GM18508 (cell line): ENCODE measurements at regions not wholly inside any gene's neighbourhood (a gene's known extent, or its start where the extent isn't known, plus 50 kb on each side); places are given as distances from the start of the nearest gene placed in this dataset.

Experiments
- ATAC-seq: cut with Tn5 transposase; IDR thresholded peaks from one replicate; pipeline ENCODE4 v1.9.1; 2021; ENCODE audit warnings: moderate number of reproducible peaks; ENCODE audit not compliant: insufficient read depth, unreplicated experiment

DNA sequence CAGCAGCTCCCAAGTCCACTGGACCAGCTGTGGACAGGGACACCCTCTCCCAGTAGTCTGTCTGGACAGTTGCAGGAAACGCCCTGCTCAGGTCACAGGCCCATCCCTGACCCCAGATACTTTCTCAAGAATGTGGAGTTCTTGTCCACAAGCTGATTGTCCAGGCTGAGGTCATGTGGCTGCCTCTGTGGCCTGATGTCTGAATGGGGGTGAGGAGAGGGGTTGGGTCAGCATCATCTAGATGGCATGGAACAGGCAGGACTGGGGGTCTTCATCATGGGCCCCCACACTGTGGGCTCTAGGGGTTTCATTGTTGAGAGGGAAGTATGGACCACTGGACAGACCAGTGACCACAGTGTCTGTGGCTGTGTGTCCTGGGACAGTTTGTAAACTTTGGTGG, 1015.0 kb downstream of the TBC1D22A start:
- no peak for ATAC-seq

DNA sequence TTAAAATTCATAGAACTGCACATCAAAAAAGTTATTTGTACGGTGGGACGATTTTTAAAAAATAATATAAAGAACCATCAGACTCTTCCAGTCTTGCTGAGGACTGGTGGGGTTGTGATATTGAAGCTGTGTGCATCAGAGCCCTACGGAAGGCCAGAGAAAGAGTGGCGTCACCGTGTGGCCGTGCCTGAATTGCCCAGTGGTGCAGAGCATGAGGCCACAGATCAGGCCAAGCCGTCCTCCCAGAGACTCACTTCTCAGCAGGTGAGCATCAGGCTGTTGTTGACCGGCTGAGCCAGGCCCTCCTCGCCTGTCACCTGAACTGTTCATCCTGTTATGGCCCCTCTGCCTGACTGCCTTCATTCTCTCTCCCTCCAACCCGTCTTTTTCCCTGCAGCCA, 1013.9 kb downstream of the TBC1D22A start:
- no peak for ATAC-seq

DNA sequence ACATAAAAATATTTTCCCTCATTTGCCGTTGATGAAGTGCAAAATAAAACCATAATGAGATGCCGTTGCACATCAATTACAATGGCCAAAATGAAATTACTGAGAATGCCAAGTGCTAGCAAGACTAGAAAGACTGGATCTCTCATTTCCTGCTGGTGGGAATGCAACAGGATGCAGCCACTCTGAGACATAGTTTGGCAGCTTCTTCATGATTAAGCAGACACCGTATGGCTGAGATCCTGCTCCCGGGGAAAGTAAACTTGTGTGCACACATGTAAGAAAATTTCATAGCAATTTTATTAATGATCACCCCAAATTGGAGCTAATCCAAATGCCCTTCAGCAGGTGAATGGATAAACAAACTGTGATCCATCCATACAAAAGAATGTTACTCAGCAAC, 1013.2 kb downstream of the TBC1D22A start:
- ATAC-seq: no peak

DNA sequence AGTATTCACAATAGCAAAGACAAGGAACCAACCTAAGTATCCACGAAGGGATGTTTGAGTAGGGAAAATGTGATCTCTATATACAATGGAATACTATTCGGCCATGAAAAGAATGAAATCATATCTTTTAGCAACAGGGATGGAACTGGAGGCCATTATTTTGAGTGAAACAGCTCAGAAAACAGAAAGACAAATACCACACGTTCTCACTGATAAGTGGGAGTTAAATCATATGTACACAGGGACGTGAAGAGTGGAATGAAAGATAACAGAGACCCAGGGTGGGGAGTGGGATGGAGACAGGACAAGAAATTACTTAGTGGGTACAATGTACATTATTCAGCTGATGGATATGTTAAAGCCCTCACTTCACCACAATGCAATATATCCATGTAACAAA, 1012.7 kb downstream of the TBC1D22A start:
- no peak for ATAC-seq

DNA sequence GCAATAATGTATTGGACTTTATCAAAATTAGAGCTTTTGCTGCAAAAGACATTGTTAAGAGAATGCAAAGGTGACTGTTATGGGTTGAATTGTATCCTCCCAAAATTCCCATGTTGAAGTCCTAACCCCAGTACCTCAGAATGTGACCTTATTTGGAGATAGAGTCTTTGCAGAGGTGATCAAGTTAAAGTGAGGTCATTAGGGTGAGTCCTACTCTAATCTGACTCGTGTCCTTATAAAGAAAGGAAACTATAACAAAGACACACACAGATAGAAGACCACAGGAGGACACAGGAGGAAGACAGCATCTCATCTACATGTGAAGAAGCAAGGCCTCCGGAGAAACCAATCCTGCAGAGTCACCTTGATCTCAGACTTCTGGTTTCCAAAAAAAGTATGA, 1011.2 kb downstream of the TBC1D22A start:
- ATAC-seq: no peak

DNA sequence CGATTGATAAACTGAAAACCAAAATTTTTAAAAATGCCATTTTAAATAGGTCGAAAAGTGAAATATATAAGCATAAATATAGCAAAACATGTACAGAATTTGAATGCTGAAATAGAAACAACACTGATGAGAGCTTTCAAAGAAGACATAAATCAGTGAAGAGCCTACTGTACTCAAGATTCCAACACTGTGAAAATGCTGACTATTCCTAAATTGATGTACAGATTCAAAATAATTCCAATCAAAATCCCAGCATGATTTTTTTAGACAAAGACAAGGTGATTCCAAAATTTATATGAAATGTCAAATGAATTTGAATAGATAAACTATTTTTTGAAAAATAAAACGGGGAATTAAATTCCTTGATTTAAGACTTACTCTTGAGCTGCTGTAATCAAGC, 1010.4 kb downstream of the TBC1D22A start:
- no peak for ATAC-seq

DNA sequence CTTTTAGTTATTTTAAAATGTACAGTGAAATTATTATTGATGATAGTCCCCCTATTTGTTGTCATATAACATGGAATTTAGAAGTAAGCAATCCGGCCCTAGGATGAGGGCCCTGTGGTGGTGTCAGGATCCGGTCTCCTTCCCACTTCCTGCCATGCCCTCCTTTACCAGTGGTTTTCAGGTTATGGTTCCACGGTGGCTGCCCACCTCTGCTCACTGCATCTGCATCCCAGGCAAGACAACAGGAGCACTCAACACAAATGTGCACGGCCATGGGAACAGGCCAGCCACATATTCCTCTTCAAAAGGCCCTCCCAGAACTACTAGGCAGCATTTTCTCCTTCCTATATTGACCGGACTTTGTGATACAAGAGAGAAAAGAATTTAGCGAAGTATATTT, 1007.2 kb downstream of the TBC1D22A start:
- ATAC-seq: no peak

DNA sequence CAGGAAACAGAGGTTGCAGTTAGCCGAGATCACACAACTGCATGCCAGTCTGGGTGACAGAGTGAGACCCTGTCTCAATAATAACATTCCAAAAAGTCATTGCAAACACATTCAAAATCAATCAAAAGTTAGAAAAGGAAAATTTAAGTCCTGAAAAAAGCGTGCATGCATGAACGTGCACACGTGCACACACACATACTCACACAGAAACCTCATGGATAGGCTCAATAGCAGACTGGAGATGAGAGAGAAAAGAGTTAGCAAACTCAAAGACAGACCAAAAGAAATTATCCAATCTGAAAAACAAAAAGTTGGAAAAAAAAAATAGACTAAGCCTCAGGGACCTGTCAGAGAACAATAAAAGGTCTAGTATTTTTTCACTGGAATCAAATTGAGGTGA, 1005.6 kb downstream of the TBC1D22A start:
- no peak for ATAC-seq

DNA sequence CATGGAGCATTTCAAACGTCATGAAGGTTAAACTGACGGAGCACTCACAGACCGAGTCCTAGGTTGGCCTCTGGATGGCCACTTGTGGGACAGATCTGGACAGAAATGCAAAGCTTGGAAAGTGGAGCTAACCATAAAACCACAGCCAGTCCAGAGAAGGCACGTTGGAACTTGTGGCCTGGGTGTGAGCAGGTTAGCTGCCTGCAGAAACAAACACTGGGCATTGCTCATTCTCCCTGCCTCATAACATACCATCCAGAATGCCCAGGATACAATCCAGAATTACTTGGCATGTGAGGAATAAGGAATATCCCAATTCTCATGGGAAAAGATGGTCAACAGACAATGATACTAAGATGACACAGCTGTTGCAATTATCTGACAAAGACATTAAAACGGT, 1005.0 kb downstream of the TBC1D22A start:
- no peak for ATAC-seq

DNA sequence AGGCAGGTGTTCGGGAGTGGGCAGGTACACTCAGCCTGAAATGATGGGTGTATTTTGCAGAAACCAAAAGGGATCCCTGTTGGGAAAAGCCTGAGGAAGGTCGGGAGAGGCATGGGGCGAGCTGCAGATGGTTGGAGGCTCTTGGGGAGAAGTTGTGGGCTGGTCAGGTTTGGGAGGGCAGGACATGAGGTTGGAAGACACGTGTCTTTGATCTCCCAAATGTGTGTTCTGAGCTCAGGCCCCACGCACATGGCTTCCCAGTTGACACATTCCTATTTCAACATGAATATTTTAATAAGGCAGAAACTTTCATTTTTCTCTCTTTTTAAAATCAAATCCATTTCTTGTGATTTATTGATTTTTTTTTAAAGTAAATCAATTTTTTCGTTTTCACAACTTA, 1003.3 kb downstream of the TBC1D22A start:
- ATAC-seq: no peak

DNA sequence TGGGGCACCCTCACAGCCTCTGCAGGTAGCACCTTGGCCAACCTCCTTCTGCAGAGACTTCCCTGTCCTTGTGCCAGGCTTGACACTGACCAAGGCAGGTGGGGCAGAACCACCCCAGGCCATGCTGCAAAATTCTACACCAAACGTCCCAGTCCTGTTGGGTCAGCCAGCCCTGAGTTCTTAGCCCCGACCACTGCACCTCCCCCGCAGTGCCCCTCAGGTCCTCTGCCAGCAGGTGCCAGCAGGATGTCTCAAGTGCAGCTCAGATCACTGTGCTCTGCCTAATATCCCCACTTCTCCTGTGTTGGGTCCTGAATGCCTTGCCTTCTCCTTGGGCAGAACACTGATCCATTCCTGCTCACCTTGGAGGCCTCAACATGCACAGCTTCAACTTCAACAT, 999.7 kb downstream of the TBC1D22A start:
- no peak for ATAC-seq

DNA sequence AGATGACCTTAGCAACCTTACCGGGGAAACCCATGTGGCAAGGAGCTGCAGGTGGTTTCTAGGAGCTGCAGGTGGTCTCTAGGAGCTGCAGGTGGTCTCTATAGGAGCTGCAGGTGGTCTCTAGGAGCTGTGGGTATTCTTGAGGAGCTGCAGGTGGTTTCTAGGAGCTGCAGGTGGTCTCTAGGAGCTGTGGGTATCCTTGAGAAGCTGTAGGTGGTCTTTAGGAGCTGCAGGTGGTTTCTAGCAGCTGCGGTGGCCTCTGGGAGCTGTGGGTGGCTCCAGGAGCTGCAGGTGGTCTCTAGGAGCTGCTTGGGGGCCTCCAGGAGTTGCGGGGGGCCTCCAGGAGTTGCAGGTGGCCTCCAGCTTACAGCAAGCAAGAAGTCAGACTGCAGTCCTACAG, 997.5 kb downstream of the TBC1D22A start:
- ATAC-seq: no peak

DNA sequence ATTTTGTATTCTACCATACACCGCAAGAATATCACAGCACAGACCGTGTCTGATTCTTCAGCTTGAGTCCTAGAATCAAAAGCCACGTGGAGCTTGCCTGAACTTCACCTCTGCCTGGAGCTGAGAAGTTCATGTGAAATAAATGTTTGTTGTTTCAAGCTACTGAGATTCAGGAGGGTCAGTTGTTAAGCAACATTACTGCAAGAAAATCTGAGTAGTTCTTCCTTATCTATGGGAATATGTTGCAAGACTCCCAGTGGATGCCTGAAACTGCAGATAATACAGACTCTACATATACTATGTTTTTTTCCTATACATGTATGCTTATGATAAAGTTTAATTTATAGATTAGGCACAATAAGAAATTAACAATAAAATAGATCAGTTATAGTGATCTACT, 995.3 kb downstream of the TBC1D22A start:
- no peak for ATAC-seq

DNA sequence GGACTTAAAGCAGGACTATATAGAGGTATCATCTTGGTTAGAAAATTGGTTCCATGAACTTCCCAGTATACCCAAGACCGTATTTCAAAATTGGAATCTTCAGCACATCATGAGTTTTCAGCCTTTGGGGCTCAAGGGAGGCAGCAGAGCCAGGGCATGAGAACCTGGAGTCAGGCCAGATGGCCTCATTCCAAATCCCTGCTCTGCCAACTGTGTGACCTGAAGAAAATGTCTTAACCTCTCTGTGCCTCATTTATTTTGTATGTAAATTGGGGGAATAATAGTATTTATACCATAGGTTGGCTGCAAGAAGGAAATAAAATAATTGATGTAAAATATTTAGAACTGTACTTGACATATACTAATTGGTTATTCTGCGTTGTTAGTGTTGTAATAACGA, 987.6 kb downstream of the TBC1D22A start:
- ATAC-seq: no peak

DNA sequence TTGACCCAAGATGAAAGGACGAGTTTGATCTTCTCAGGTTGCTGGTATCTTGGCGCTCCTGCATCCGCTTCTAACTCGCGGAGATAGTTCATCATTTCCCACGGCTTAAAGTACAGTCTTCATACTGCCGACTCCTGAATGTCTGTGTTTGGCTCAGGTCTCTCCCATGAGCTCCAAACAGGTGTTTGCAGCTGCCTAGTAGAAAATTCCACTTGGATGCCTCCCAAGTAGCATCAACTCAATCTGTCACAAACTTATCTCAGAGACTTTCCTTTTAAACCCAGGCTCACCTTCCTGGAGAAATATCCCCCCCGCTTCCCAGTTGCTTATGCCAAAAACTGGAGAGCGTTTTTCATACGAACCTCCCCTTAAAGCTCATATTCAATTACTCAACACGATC, 986.5 kb downstream of the TBC1D22A start:
- ATAC-seq: no peak

DNA sequence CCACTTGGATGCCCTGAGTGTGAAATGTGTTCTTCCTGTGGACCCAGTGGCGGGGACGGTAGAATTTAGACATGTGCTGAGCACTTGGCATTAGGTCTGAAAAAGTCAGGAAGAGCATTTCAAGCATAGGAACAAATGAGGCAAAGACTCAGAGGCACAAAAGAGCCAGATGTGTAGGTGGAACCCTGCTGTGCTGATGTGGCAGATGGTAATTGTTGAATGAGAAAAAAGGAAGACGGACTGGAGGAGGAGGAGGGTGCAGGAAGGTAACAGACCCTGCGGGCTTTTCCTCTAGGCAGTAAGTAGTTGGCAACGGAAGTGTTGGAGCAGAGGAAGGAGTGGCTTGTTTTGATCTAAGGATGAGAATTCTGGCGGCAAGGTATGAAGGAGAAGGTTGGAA, 985.8 kb downstream of the TBC1D22A start:
- no peak for ATAC-seq

DNA sequence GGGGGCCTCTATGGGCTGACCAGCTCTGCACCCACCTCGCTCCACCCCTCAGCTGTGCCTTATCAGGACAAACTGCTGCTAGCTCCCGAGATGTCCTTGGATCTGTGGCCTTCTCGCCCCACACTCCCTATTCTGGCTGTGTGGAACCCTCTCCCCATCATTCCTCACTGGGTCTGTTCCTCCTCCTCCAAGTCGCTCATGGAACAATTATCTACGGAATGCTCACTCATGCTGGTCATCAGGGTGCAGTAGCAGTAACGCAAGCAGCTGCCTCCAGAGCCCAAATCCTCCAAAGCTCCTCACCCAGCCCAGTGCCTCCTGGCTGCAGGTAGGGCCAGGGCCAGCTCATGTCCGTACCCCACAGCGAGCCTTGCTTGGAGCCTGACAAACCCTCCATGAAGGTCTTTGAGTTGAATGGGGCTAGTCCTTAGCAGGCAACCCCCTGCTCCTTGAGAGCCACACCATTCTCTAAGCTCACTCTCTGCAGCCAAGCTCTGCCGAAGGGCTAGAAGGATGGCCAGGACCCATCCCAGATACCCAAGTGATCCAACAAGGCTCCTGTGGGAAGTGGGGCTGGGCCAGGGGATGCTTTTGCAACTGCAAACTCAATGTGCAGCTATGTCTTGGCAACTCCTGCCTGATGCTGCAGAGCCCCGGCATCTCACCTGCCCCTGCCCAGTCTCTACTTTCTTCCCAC, 977.8 kb downstream of the TBC1D22A start:
- ATAC-seq: no peak

DNA sequence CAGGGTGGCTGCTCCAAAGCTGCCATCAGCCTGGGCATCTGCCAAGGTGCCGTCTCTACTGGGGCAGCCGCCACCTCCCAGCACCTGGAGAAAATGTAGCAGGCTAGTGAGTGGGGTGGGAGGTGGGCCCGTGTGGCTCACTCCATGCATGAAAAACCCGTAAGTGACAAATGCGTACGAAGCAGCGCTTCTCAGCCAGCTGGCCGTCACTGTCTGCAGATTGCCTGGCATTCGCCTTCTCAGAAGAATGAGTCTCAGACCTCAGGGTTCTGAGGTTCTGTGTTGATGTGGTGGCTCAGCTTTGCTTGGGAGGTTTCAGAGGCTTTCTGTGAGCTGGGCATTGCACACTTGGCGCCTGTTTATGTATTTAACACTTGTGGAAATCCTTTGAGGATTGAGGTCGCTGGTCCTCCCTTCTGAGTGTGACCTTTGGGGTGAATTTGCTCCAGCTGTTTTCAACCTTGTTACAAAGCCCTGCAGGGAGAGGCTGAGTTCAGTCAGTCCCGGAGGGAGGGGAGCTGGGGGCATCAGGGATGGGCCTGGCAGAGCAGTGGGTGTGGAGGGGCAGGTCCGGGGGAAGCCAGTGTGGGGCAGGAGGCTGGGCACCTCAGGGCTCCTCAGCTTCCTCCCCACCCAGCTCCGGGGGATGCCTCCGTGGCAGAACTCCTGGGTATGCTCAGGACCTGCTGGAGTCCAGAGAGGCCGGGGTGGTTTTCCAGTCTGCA, 977.0 kb downstream of the TBC1D22A start:
- no peak for ATAC-seq

DNA sequence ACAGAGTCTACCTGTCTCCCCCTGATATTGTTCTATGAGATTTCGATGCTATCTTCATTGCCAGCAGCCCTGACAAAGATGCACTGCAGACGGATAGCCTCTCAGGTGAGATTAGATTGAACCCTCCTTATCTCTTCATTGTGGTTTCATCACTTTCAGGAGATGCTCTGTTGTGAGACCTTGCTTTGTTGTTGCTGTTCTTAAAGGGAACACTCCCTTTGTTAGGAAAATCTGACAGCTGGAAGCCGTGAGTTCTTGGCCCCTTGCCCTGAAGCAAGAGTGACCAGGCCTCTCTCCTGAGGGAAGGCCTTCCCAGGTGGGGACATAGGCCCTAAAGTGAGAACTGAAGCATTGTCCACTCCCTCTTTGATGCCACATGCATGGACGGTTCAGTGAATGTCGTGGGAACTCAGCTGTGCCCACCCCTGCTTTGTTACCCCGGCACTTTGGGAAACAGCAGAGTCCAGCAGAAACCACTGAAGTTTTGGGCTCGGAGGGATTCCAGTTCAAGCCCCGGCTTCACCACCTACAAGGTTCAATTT, 976.1 kb downstream of the TBC1D22A start:
- ATAC-seq: no peak

DNA sequence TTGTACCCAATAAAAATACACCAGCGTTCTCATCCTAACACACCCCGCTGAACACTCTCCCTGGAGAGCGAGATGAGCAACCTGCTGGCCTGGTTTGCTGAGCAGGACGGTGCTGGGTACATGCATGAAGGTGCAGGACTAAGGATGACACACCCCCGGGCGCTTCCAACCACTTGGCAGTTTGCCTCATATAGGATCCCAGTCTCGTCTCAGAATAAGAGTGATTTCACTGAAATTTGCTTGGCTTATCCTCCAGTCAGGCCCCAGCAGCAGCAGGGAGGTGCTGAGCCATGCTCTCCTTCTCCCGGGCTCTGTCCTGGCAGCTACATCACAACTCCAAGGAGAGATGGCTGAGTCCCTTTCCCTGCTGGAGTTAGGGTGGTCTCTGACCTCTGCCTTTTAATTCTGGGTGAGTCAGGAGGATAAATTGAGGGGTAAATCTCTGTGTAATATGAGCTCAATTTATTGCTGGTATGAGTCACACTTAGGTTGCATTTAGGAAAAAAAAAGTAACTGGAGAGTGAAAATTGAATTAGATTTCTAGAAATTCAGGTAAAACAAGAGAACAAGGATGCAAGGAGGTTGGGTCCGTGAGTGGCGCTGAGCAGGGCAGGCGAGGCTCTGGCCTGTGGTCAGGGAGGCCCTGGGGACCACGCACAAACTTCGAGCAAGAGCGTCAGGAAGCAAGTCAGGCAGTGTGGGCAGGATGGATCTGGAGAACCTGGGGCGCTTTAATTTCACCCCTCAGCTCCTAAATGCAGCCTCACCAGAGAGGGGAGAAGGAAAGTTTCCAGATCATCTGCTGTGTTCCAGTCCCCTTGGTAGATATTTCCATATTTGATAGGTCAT, 974.0 kb downstream of the TBC1D22A start:
- ATAC-seq: no peak

DNA sequence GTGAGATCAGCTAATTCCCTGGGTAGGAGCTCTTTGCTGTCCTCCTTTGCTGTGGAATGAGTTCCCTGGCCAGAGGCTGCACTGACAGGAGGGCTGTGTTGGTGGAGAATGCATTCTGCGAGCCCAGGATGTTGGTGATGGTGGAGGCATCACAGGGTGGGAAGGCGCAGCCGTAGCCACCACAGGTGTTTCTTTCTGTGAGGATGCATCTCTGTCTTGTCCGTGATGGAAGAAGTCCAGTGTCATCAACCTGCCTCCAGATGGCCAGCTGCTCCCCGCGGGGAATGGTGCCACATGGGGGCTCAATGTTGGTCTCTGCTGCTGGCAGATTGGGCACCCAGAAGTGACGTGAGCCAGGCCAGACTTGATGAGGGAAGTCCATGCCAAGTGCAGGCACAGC, 972.1 kb downstream of the TBC1D22A start:
- no peak for ATAC-seq
